GM12892 (cell line): ENCODE measurements at regions not wholly inside any gene's neighbourhood (a gene's known extent, or its start where the extent isn't known, plus 50 kb on each side); places are given as distances from the start of the nearest gene placed in this dataset.

ENCODE experiments used
- POLR2A ChIP-seq: IDR thresholded peaks from 2 replicates; pipeline ENCODE4 v1.6.1; 2011; ENCODE audit warnings: low read depth, low read length, control low read depth
- POLR2AphosphoS5 ChIP-seq: IDR thresholded peaks from 2 replicates; pipeline ENCODE4 v1.6.1; 2011; ENCODE audit warnings: low read depth, low read length, control low read depth
- TAF1 ChIP-seq: IDR thresholded peaks from 2 replicates; pipeline ENCODE4 v1.6.1; 2011; ENCODE audit warnings: low read depth, mild to moderate bottlenecking, control low read depth, low read length, borderline replicate concordance

DNA sequence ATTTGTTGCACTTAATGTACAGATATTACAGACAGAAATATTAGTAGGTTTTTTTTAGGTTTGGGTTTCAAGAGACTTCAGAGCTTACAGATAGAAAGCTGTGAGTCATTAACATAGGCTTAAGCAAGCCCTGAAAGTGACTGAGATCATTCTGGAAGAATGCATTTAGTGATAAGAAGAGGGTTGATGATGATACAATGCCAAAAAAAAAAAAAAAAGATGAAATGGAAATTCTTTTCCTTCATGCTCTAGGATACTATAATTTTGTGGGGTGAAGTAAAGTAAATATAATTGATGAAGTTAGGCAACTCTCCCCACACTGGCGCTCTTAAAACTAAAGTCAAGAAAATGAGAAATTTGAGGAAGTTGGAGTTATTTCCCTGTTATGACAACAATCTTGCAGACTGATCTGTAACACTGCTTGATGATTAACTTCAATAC, 169.4 kb upstream of the ZNF385D start:
- TF ChIP-seq POLR2A (no peak), POLR2AphosphoS5 (no peak), TAF1 (no peak)
